Daoy (cell line): ENCODE measurements at regions not wholly inside any gene's neighbourhood (a gene's known extent, or its start where the extent isn't known, plus 50 kb on each side); places are given as distances from the start of the nearest gene placed in this dataset.

Experiments used
- DNase-seq: peaks from one replicate; pipeline ENCODE4 v3.0.0-alpha.2; 2015; ENCODE audit warnings: low read depth

GRCh38 chr4:41865306-41865980 lies 69.8 kb upstream of the TMEM33 start:
- peak; percentile 68 for DNase-seq

GRCh38 chr4:41859087-41859486 lies 76.1 kb upstream of the TMEM33 start:
- no peak for DNase-seq

DNA sequence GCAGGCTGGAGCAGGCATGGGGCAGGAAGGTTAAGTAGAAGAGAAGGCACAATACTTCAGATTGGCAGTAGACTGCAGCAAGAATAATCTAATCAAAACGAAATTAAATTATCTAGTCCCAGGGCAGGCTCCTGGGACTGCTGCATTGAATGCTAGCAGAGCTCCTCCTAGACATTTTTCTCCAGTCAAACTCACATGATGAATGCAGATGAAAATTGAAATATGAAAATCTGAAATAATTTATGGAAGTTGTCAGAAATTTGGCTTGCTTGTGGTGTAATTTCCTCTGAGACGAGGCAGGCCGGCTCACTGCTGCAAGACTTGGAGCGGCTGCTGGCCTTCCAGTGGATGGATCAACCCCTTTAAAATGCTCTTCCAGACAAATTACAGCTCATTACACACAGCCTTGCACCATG lies 78.0 kb upstream of the TMEM33 start:
- DNase-seq: no peak

- no peak for DNase-seq
Measured at GRCh38 chr4:41856797-41857196, 78.4 kb upstream of the TMEM33 start.

- no peak for DNase-seq
Measured at GRCh38 chr4:41853973-41854372, 81.3 kb upstream of the TMEM33 start.

GRCh38 chr4:41852229-41852628 lies 83.0 kb upstream of the TMEM33 start:
- no peak for DNase-seq

- DNase-seq: no peak
Measured at GRCh38 chr4:41851621-41852020, 83.6 kb upstream of the TMEM33 start.

DNA sequence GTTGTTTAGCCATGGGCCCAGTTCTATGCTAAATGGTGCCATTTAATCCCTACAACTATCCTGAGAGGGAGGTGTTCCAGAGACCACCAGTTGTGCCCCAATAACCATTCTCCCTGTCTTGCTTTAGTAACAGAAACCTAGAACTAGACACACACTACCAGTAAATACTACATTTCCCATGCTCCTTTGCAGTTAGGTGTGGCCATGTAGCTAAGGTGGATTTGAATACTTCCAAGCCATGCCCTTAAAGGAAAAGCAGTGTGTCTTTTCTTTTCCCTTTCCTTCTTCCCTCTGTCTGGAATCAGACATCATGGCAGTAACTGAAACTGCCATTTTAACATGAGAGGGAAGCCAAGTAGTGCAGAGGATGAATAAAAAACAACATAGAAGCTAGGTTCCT lies 90.9 kb upstream of the TMEM33 start:
- DNase-seq: no peak

GRCh38 chr4:41839916-41840854 lies 91.7 kb upstream of the PHOX2B start:
- DNase-seq: peak; percentile 10

GRCh38 chr4:41838590-41838989 lies 90.1 kb upstream of the PHOX2B start:
- no peak for DNase-seq

- DNase-seq: no peak
Measured at GRCh38 chr4:41835321-41835995, 86.9 kb upstream of the PHOX2B start.

DNA sequence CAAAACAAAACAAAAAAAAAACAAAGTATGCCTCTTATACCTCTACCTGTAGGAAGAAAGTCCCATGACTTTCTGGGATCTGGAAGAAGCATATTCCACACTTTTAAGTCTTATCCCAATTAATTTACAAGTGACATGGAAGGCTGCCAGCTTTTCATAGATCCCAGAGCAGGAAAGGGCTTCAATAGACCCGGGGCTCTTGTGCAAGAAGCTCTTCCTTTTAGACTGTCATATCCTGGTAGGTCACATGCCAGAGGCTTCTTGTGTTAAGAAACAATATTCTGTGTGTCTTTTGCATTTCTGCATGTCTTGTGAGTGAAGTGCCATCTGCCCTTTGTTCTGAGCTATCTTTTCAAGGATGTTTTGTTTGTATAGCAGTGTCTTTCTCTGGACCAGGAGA lies 84.4 kb upstream of the PHOX2B start:
- DNase-seq: no peak

- DNase-seq: no peak
Measured at GRCh38 chr4:41822325-41822724, 73.8 kb upstream of the PHOX2B start.

- DNase-seq: no peak
Measured at GRCh38 chr4:41820473-41820872, 71.9 kb upstream of the PHOX2B start.

DNA sequence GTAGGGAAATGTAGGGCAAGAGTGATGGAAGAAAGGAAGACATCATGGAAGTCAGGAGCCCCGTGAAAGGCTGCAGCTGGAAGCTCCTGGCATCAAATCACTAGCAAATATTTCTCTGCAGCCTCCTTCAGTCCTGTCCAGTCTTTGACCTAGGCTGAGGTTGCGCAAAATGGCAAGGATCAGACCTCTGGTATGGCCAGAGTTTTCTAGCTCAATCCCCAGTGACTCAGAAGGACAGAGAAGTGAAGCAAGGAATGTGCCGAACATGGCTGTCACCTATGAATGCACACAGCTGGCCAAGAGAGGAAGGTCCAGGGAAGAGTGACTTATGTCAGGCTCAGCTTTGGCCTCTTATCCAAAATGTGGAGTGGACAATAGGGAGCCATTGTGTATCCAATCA lies 71.1 kb upstream of the PHOX2B start:
- DNase-seq: no peak

- DNase-seq: no peak
Measured at GRCh38 chr4:41815473-41815872, 66.9 kb upstream of the PHOX2B start.

DNA sequence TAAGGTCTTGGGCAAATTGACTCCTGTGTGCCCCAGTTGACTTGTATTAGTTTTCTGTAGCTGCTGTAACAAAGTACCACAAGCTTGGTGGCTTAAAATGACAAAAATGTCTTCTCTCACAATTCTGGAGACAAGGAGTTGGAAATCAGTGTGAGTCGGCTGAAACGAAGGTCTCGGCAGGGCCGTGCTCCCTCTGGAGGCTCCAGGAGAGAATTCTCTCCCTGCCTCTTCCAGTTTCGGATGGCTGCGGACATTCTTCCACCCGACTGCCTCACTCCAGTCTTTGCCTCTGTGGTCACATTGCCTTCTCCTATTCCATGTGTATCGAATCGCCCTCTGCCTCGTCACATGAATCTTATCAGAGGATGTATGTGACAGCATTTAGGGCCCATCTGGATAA lies 66.0 kb upstream of the PHOX2B start:
- peak; percentile 62 for DNase-seq

GRCh38 chr4:41806807-41807206 lies 58.3 kb upstream of the PHOX2B start:
- no peak for DNase-seq

DNA sequence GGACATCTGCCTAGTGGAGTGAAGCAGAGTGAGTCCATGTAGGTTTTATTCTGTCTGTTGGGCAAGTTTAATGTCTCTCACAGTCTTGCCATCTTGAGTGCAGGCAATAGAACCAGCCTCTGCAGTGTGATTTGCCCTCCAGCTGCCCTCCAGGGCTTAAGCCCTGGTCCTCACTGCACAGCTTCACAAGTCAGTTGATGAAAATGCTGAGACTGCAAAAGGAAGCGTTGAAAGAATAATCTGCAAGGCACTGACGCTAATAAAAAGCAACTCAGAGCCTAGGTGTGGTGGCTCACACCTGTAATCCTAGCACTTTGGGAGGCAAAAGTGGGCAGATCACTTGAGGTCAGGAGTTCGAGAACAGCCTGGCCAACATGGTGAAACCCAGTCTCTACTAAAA lies 54.1 kb upstream of the PHOX2B start:
- no peak for DNase-seq

- DNase-seq: no peak
Measured at GRCh38 chr4:41799126-41799525, 50.6 kb upstream of the PHOX2B start.
